ENCODE measurements at regions not wholly inside any gene's neighbourhood (a gene's known extent, or its start where the extent isn't known, plus 50 kb on each side); places are given as distances from the start of the nearest gene placed in this dataset.

DNA sequence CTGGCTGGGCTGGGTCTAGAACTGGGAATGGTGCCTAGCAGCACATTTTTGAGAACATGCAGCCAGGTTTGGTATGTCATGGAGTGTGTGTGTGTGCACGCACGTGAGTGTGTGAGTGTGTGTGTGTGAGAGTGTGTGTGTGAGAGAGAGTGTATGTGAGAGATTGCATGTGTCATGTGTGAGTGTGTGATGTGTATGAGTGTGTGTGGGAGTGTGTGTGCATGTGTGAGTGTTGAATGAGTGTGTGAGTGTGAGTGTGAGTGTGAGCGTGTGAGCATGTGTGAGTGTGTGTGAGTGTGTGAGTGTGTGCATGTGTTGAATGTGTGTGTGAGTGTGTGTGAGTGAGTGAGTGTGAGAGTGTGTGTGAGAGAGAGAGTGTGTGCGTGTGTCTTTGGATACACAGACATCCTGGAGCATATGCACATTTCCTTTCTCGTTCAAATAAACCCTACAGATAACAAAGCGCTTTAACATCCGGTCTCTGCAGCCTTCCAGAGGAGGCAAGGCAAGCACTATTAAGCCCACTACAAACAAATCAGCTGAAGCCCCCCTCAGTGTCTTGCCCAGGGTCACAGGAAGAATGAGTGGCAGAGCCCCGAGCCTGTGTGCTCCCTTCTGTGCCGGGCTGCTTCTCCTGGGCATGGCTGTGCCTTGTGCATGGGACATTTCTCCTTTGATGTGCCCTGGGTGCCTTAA, 108.7 kb upstream of the ETV6 start:
- no peak for ATAC-seq
- H3K27ac ChIP-seq (ENCODE audit: low read depth): no peak overlapping the region
- H3K79me2 ChIP-seq (replicated peaks; ENCODE audit: insufficient read depth): no peaks in the 10 kb centered on the region
- no peak overlapping the region for H3K4me2 ChIP-seq
- H2AFZ ChIP-seq: no peak overlapping the region
- H3K4me3 ChIP-seq: no peak overlapping the region
- Mint-ChIP-seq H3K4me3 (no peak overlapping the region), H3K4me1 (peaks cover 10% of the 10 kb centered on the region), H3K27ac (no peak overlapping the region), H3K27me3 (ENCODE audit: insufficient read depth, low read depth, poor library complexity) (peaks cover 2% of the 10 kb centered on the region), H3K9me3 (0 out of 3 replicates have a peak, but pooled peaks cover 6% of the 10 kb centered on the region), H3K36me3 (ENCODE audit: low read depth) (no peaks in the 10 kb centered on the region)
- H3F3A ChIP-seq (replicated peaks; ENCODE audit: low read depth): no peaks in the 10 kb centered on the region
- H3K36me3 ChIP-seq (ENCODE audit: insufficient read depth): no peaks in the 10 kb centered on the region
- H3K27me3 ChIP-seq (ENCODE audit: insufficient read depth): no peaks in the 10 kb centered on the region
- H3K9me2 ChIP-seq (ENCODE audit: insufficient read depth): no peaks in the 10 kb centered on the region
- no peak for DNase-seq (ENCODE audit: low spot score)
- no peaks in the 10 kb centered on the region for H4K20me1 ChIP-seq (replicated peaks; ENCODE audit: insufficient read depth)
- TF ChIP-seq NANOG (IDR thresholded peaks at IDR 0.05; ENCODE audit: borderline replicate concordance) (no peak), ZNF331 (CRISPR knock-in tag; IDR thresholded peaks at IDR 0.05; ENCODE audit: low read depth) (no peak), EZH2phosphoT487 (IDR thresholded peaks at IDR 0.05; ENCODE audit: unreplicated experiment) (no peak), JUNB (IDR thresholded peaks at IDR 0.05; ENCODE audit: unreplicated experiment) (no peak)
- TF ChIP-seq, protein P1, sequence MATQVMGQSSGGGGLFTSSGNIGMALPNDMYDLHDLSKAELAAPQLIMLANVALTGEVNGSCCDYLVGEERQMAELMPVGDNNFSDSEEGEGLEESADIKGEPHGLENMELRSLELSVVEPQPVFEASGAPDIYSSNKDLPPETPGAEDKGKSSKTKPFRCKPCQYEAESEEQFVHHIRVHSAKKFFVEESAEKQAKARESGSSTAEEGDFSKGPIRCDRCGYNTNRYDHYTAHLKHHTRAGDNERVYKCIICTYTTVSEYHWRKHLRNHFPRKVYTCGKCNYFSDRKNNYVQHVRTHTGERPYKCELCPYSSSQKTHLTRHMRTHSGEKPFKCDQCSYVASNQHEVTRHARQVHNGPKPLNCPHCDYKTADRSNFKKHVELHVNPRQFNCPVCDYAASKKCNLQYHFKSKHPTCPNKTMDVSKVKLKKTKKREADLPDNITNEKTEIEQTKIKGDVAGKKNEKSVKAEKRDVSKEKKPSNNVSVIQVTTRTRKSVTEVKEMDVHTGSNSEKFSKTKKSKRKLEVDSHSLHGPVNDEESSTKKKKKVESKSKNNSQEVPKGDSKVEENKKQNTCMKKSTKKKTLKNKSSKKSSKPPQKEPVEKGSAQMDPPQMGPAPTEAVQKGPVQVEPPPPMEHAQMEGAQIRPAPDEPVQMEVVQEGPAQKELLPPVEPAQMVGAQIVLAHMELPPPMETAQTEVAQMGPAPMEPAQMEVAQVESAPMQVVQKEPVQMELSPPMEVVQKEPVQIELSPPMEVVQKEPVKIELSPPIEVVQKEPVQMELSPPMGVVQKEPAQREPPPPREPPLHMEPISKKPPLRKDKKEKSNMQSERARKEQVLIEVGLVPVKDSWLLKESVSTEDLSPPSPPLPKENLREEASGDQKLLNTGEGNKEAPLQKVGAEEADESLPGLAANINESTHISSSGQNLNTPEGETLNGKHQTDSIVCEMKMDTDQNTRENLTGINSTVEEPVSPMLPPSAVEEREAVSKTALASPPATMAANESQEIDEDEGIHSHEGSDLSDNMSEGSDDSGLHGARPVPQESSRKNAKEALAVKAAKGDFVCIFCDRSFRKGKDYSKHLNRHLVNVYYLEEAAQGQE (IDR thresholded peaks at IDR 0.05; ENCODE audit: unreplicated experiment): no peak
- H3K4me1 ChIP-seq (ENCODE audit: insufficient read depth): peaks cover 7% of the 10 kb centered on the region

DNA sequence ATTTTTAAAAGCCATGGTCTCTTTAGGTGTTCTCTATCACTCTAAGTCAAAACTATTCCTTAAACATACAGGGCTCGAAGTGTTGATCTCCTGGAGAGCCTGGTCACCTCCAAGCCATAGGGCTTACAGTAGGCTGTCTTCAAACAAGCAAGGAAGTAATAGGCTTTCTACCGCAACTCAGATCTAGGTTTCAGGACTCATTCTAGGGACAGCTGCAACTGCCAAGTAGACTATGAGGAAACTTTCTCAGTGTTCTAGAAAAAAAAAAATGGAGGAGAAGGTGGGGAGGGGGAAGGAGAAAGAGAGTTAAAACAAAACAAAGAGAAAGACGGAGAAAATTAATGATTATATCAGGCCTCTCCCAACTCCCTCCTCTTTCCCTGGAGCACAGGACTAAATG, 106.9 kb upstream of the ETV6 start:
- H3K4me1 Mint-ChIP-seq: peaks cover 13% of the 10 kb centered on the region

More for the DNA sequence above, 106.9 kb upstream of the ETV6 start:
- Histone ChIP-seq H3K4me1 (ENCODE audit: insufficient read depth) (peaks cover 10% of the 10 kb centered on the region), H3K27ac (ENCODE audit: low read depth) (no peak overlapping the region; the same call in 1 of the 2 replicates), H3K36me3 (ENCODE audit: insufficient read depth) (no peaks in the 10 kb centered on the region), H3K4me3 (no peak overlapping the region), H2AFZ (no peak overlapping the region), H4K20me1 (replicated peaks; ENCODE audit: insufficient read depth) (no peaks in the 10 kb centered on the region), H3F3A (replicated peaks; ENCODE audit: low read depth) (no peaks in the 10 kb centered on the region), H3K79me2 (replicated peaks; ENCODE audit: insufficient read depth) (no peaks in the 10 kb centered on the region), H3K9me2 (ENCODE audit: insufficient read depth) (no peaks in the 10 kb centered on the region), H3K27me3 (ENCODE audit: insufficient read depth) (no peaks in the 10 kb centered on the region), H3K4me2 (no peak overlapping the region)
- peaks cover 2% of the 10 kb centered on the region for H3K27me3 Mint-ChIP-seq (ENCODE audit: insufficient read depth, low read depth, poor library complexity)
- H3K36me3 Mint-ChIP-seq (ENCODE audit: low read depth): no peaks in the 10 kb centered on the region
- DNase-seq (ENCODE audit: low spot score) (peak; percentile 7), ATAC-seq (no peak)
- TF ChIP-seq ZNF331 (CRISPR knock-in tag; IDR thresholded peaks at IDR 0.05; ENCODE audit: low read depth): no peak
- TF ChIP-seq, protein P1 (IDR thresholded peaks at IDR 0.05; ENCODE audit: unreplicated experiment): peak; percentile 40
- 0 out of 3 replicates have a peak, but pooled peaks cover 6% of the 10 kb centered on the region for H3K9me3 Mint-ChIP-seq
- no peak overlapping the region for H3K27ac Mint-ChIP-seq
- no peak overlapping the region for H3K4me3 Mint-ChIP-seq
